ENCODE measurements at regions not wholly inside any gene's neighbourhood (a gene's known extent, or its start where the extent isn't known, plus 50 kb on each side); places are given as distances from the start of the nearest gene placed in this dataset.

DNA sequence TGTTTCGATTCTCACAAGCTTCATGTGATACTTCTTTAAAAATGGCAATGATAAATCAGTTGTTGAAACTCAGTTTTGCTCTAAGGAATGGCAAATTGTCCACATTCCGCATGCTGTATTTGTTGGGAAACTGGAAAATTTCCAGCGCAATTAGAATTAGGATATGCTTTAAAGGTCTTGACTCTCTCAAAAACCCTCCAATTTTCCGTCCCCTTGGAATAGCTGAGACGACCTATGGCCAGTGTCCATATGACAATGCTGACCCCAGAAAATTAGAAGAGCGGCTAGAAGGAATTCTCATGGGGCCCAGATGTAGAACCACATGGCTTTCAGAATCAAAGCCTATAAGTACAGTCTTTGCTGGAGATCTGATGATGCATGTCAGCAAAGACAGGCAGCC lies 170.8 kb downstream of the TMEM18 start:
- dilution Hi-C loops (cut with MboI; ENCODE audit: extremely low pct_ligation_motif_present, low sequenced_read_pairs): no loop called here
- CTCF ChIA-PET: no interaction called here
- H3K9me1 ChIP-seq (replicated peaks; ENCODE audit: control insufficient read depth, extremely low read depth, insufficient read depth, low read length): no peaks in the 10 kb centered on the region

More for the DNA sequence above, 170.8 kb downstream of the TMEM18 start:
- Histone ChIP-seq H3K9me3 (replicated peaks; ENCODE audit: control insufficient read depth, insufficient read depth, low read length) (peaks cover 22% of the 10 kb centered on the region), H3K4me3 (replicated peaks in 1 of 3; ENCODE audit: insufficient read depth in 1 of 3, low read depth in 1 of 3, low read length in 3 of 3) (no peak overlapping the region), H3K36me3 (ENCODE audit: control insufficient read depth in 2 of 2, extremely low read depth in 1 of 2, insufficient read depth in 2 of 2, low read length in 2 of 2) (no peaks in the 10 kb centered on the region), H3K27me3 (ENCODE audit: control insufficient read depth in 2 of 2, insufficient read depth in 2 of 2, low read length in 2 of 2) (no peaks in the 10 kb centered on the region), H3K4me1 (ENCODE audit: control insufficient read depth, extremely low read depth, insufficient read depth, low read length) (no peaks in the 10 kb centered on the region), H4K20me1 (replicated peaks; ENCODE audit: control insufficient read depth, extremely low read depth, insufficient read depth, low read length) (no peaks in the 10 kb centered on the region), H3K27ac (ENCODE audit: insufficient read depth, low read depth, low read length) (no peak overlapping the region), H3K9ac (replicated peaks; ENCODE audit: extremely low read depth, insufficient read depth, low read length) (no peak overlapping the region), H2AFZ (ENCODE audit: low read depth, low read length) (no peak overlapping the region), H3K4me2 (ENCODE audit: insufficient read depth, low read length) (no peak overlapping the region), H3K79me2 (ENCODE audit: control insufficient read depth, insufficient read depth, low read length) (no peaks in the 10 kb centered on the region)
- FAIRE-seq (no peak), DNase-seq (ENCODE audit: low read depth, low spot score) (no peak)
- POLR2A ChIA-PET: no interaction called here
- TF ChIP-seq EZH2 (IDR thresholded peaks at IDR 0.05; ENCODE audit: borderline replicate concordance, low read depth, low read length, severe bottlenecking): no peak
- TF ChIP-seq MYC (IDR thresholded peaks at IDR 0.05; ENCODE audit: low read depth, low read length): no peak
- TF ChIP-seq POLR2AphosphoS5 (IDR thresholded peaks at IDR 0.05; ENCODE audit: insufficient read depth, low read depth, low read length): no peak
- no peak for TF ChIP-seq FOS (IDR thresholded peaks at IDR 0.05; ENCODE audit: borderline replicate concordance, insufficient read depth, low read length)
- TF ChIP-seq, protein P1, sequence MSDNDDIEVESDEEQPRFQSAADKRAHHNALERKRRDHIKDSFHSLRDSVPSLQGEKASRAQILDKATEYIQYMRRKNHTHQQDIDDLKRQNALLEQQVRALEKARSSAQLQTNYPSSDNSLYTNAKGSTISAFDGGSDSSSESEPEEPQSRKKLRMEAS (IDR thresholded peaks at IDR 0.05; ENCODE audit: insufficient read depth, insufficient read length): no peak
- no peak for TF ChIP-seq GATA2 (IDR thresholded peaks at IDR 0.05; ENCODE audit: insufficient read depth, insufficient read length, low read depth, low read length)
- TF ChIP-seq POLR2A (IDR thresholded peaks at IDR 0.05; ENCODE audit: low read depth, low read length): no peak
- no peak for TF ChIP-seq JUN (IDR thresholded peaks at IDR 0.05; ENCODE audit: borderline replicate concordance, insufficient read depth, insufficient read length, low read depth)
- TF ChIP-seq, protein P2, sequence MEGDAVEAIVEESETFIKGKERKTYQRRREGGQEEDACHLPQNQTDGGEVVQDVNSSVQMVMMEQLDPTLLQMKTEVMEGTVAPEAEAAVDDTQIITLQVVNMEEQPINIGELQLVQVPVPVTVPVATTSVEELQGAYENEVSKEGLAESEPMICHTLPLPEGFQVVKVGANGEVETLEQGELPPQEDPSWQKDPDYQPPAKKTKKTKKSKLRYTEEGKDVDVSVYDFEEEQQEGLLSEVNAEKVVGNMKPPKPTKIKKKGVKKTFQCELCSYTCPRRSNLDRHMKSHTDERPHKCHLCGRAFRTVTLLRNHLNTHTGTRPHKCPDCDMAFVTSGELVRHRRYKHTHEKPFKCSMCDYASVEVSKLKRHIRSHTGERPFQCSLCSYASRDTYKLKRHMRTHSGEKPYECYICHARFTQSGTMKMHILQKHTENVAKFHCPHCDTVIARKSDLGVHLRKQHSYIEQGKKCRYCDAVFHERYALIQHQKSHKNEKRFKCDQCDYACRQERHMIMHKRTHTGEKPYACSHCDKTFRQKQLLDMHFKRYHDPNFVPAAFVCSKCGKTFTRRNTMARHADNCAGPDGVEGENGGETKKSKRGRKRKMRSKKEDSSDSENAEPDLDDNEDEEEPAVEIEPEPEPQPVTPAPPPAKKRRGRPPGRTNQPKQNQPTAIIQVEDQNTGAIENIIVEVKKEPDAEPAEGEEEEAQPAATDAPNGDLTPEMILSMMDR (IDR thresholded peaks at IDR 0.05; ENCODE audit: extremely low read depth in 1 of 2, insufficient read depth in 1 of 2, low read depth in 1 of 2, low read length in 2 of 2): no peak
- intact Hi-C loops (cut with micrococcal nuclease): no loop called here
- no TSS peak for BruUV-seq (replicated peaks)

All from endothelial cell of umbilical vein (primary cell).